HepG2 (cell line): ENCODE measurements at regions not wholly inside any gene's neighbourhood (a gene's known extent, or its start where the extent isn't known, plus 50 kb on each side); places are given as distances from the start of the nearest gene placed in this dataset.

Experiments used
- ATAC-seq: fragments of 200-7000 bp; cut with Tn5 transposase; 3 replicates; pipeline ENCODE4 v1.9.1; 2020; ENCODE audit warnings: mild to moderate bottlenecking, moderate library complexity
- BruUV-seq: library from RNA; stranded (reverse); fragments of 400-500 nt; replicated peaks from 2 replicates; lab custom pipeline; 2021; lab: Mats Ljungman, UMichigan
- CTCF ChIA-PET: fragments of 300-600 bp; formaldehyde crosslinking; extraction: SDS; loops from one replicate; lab custom pipeline; 2021; ENCODE audit warnings: low total read pairs, inconsistent platforms, low intra/inter-chr PET ratio; lab: Yijun Ruan, JAX
- POLR2A ChIA-PET: fragments of 350-600 bp; sonication (Branson Sonifier 250); formaldehyde crosslinking; loops from one replicate; lab custom pipeline; 2020; ENCODE audit warnings: antibody characterized with exemption, inconsistent platforms; lab: Yijun Ruan, JAX
- DNase-seq: peaks from one replicate; pipeline ENCODE4 v3.0.0-alpha.2; 2015; ENCODE audit warnings: low spot score
- FAIRE-seq: peaks from 3 replicates; lab custom pipeline; 2011; peaks lifted over from hg19 to GRCh38; lab: Jason Lieb, UNC
- H2AFZ ChIP-seq: one replicate; pipeline ENCODE4 v1.6.1; 2011; ENCODE audit warnings: low read length, inconsistent platforms
- H3K27ac ChIP-seq: fragments of 300-600 bp; 3 replicates; pipeline ENCODE4 v1.8.0; 2011; ENCODE audit warnings: mixed run types, mild to moderate bottlenecking, mixed read lengths, low read length, inconsistent platforms; ENCODE audit not compliant: insufficient read depth; ENCODE audit errors: extremely low read length
- H3K27me3 ChIP-seq, 2 experiments: fragments of 200-600 bp in 1 of 2; 2 replicates in 1 of 2; 3 replicates in 1 of 2; pipeline versions ENCODE4 v1.6.0 to v1.8.0; 2011; ENCODE audit warnings: low read length in 2 of 2, mild to moderate bottlenecking in 2 of 2, moderate library complexity in 2 of 2, inconsistent platforms in 1 of 2; ENCODE audit not compliant: insufficient read depth in 2 of 2, control insufficient read depth in 1 of 2
- H3K36me3 ChIP-seq, 2 experiments: fragments of 200-600 bp in 1 of 2; replicated peaks in 1 of 2; 2 replicates in 1 of 2; 3 replicates in 1 of 2; pipeline versions ENCODE4 v1.5.1 to v1.8.0; 2011; ENCODE audit warnings: low read length in 2 of 2, inconsistent platforms in 1 of 2; ENCODE audit not compliant: insufficient read depth in 2 of 2, control insufficient read depth in 1 of 2
- H3K4me1 ChIP-seq: 2 replicates; pipeline ENCODE4 v1.5.1; 2012; ENCODE audit warnings: low read length, inconsistent platforms; ENCODE audit not compliant: insufficient read depth
- H3K4me2 ChIP-seq: 2 replicates; pipeline ENCODE4 v1.6.0; 2011; ENCODE audit warnings: low read depth, low read length, inconsistent platforms
- H3K4me3 ChIP-seq, 3 experiments: fragments of 200-600 bp in 1 of 3; sonication (generic), shearing (Covaris generic) in 1 of 3; replicated peaks in 1 of 3; 2 replicates each; pipeline ENCODE4 v1.5.1; 2011 to 2016; ENCODE audit warnings: low read length in 3 of 3, inconsistent platforms in 2 of 3, low read depth in 2 of 3, mild to moderate bottlenecking in 2 of 3, control low read depth in 1 of 3, mixed read lengths in 1 of 3; ENCODE audit not compliant: insufficient read depth in 1 of 3
- H3K79me2 ChIP-seq: one replicate; pipeline ENCODE4 v1.6.1; 2011; ENCODE audit warnings: low read length, inconsistent platforms; ENCODE audit not compliant: insufficient read depth
- H3K9ac ChIP-seq: 2 replicates; pipeline ENCODE4 v1.6.0; 2011; ENCODE audit warnings: mild to moderate bottlenecking, low read depth, low read length, inconsistent platforms; ENCODE audit not compliant: insufficient read depth
- H3K9me3 ChIP-seq: 2 replicates; pipeline ENCODE4 v1.5.1; 2012; ENCODE audit warnings: mild to moderate bottlenecking, low read length
- H4K20me1 ChIP-seq: 2 replicates; pipeline ENCODE4 v1.6.0; 2011; ENCODE audit warnings: inconsistent platforms, mild to moderate bottlenecking, low read length, moderate library complexity; ENCODE audit not compliant: insufficient read depth
- CSRNP1 ChIP-seq: sonication (generic); formaldehyde crosslinking; IDR thresholded peaks from 2 replicates; pipeline ENCODE4 v1.8.1; 2023; ENCODE audit warnings: mild to moderate bottlenecking, missing genetic modification reagents
- GATAD1 ChIP-seq: IDR thresholded peaks from 2 replicates; pipeline ENCODE4 v1.6.1; 2016; ENCODE audit warnings: missing genetic modification reagents, missing compliant biosample characterization
- NFE2L2 ChIP-seq: fragments of 150-350 bp; IDR thresholded peaks from 2 replicates; pipeline ENCODE4 v1.6.1; 2014; ENCODE audit warnings: low read length
- SNAPC5 ChIP-seq: sonication (generic); formaldehyde crosslinking; IDR thresholded peaks from 2 replicates; pipeline ENCODE4 v1.8.1; 2023; ENCODE audit warnings: mild to moderate bottlenecking, missing genetic modification reagents, borderline replicate concordance
- SP2 ChIP-seq: sonication (generic); formaldehyde crosslinking; IDR thresholded peaks from 2 replicates; pipeline ENCODE4 v1.5.1; 2020; ENCODE audit warnings: mild to moderate bottlenecking, missing genetic modification reagents
- TERF1 ChIP-seq: sonication (generic); formaldehyde crosslinking; IDR thresholded peaks from 2 replicates; pipeline ENCODE4 v1.8.0; 2022; ENCODE audit warnings: mild to moderate bottlenecking, missing genetic modification reagents, moderate library complexity
- WGBS: methylation state at CpG from one replicate; pipeline ENCODE4 v1.1.6; 2017; ENCODE audit warnings: low lambda C conversion rate; 5-methylcytosine and 5-hydroxymethylcytosine counted together
- in situ Hi-C: cut with HindIII; loops from 2 replicates; pipeline ENCODE4 v1.10.0; 2017; ENCODE audit warnings: low pct_unique_long_range_greater_than_20kb; ENCODE audit not compliant: extremely low pct_ligation_motif_present
- intact Hi-C: fragments of 100-400 bp; cut with micrococcal nuclease; formaldehyde crosslinking; loops from one replicate; pipeline ENCODE4 v1.10.0; 2022; ENCODE audit not compliant: unreplicated experiment

GRCh38 chr4:122531514-122531913 lies 75.0 kb upstream of the IL2 start:
- BruUV-seq = no TSS peak

More at GRCh38 chr4:122531514-122531913, 75.0 kb upstream of the IL2 start:
- FAIRE-seq (no peak), DNase-seq (no peak), ATAC-seq (no peak)
- no peaks in the 10 kb centered on the region for H3K9me3 ChIP-seq
- no peaks in the 10 kb centered on the region for H3K36me3 ChIP-seq
- H3K27ac ChIP-seq = no peak overlapping the region
- H3K9ac ChIP-seq = no peak overlapping the region
- no peaks in the 10 kb centered on the region for H3K79me2 ChIP-seq
- intact Hi-C loops = no loop called here
- in situ Hi-C loops = no loop called here
- H3K27me3 ChIP-seq = no peaks in the 10 kb centered on the region
- no peak overlapping the region for H3K4me3 ChIP-seq
- 2% methylated on average over 3 of the region's 3 CpGs for WGBS
- ChIA-PET CTCF (no interaction called here), POLR2A (no interaction called here)
- TF ChIP-seq CSRNP1 (CRISPR knock-in tag) = no peak
- no peak for TF ChIP-seq NFE2L2
- no peak for TF ChIP-seq TERF1 (CRISPR knock-in tag)
- no peak for TF ChIP-seq GATAD1
- no peak for TF ChIP-seq SNAPC5 (CRISPR knock-in tag)
- TF ChIP-seq SP2 (CRISPR knock-in tag) = no peak
- H3K4me2 ChIP-seq = no peak overlapping the region
- H4K20me1 ChIP-seq = no peaks in the 10 kb centered on the region
- no peaks in the 10 kb centered on the region for H3K4me1 ChIP-seq
- H2AFZ ChIP-seq = no peak overlapping the region
